Esophagus squamous epithelium (tissue), 4 donors: ENCODE measurements at regions not wholly inside any gene's neighbourhood (a gene's known extent, or its start where the extent isn't known, plus 50 kb on each side); places are given as distances from the start of the nearest gene placed in this dataset.

Experiments
- POLR2A ChIP-seq, 4 donors: fragments of 450-650 bp; IDR thresholded peaks; one replicate each; pipeline ENCODE4 v1.6.1; 2017; ENCODE audit warnings: antibody characterized with exemption in 4 of 4, mild to moderate bottlenecking in 4 of 4, moderate library complexity in 3 of 4
- TF ChIP-seq, protein P1 (sequence below), 6 experiments: fragments of 450-650 bp in 4 of 6; fragments of 200-600 bp in 2 of 6; sonication (generic) in 2 of 6; IDR thresholded peaks; one replicate each; pipeline ENCODE4 v1.5.1; 2016 to 2019; ENCODE audit warnings: antibody characterized with exemption in 6 of 6, mild to moderate bottlenecking in 4 of 6, moderate library complexity in 4 of 6

DNA sequence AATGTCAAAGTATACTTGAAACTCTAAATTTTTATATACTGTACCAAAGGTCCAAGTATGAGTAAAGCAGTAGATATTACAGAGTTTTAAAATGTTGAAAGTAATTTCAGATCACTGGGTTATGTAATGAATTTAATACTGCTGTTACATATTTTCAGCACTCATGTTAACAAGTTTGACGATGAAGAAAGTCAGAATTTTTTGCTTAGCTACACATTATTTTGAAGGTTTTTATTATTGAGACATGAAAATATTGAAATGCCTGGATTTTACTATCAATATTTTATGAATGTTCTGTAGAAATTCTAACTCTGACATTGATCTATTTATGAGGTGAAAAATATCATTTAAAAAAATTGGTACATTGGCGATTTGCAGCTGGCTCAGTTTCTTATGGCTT is 1030.3 kb downstream of the FSCB start:
- TF ChIP-seq, protein P1, sequence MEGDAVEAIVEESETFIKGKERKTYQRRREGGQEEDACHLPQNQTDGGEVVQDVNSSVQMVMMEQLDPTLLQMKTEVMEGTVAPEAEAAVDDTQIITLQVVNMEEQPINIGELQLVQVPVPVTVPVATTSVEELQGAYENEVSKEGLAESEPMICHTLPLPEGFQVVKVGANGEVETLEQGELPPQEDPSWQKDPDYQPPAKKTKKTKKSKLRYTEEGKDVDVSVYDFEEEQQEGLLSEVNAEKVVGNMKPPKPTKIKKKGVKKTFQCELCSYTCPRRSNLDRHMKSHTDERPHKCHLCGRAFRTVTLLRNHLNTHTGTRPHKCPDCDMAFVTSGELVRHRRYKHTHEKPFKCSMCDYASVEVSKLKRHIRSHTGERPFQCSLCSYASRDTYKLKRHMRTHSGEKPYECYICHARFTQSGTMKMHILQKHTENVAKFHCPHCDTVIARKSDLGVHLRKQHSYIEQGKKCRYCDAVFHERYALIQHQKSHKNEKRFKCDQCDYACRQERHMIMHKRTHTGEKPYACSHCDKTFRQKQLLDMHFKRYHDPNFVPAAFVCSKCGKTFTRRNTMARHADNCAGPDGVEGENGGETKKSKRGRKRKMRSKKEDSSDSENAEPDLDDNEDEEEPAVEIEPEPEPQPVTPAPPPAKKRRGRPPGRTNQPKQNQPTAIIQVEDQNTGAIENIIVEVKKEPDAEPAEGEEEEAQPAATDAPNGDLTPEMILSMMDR (IDR thresholded peaks at IDR 0.05) = no peak
- TF ChIP-seq POLR2A (IDR thresholded peaks at IDR 0.05) = no peak
